WTC11 (cell line): ENCODE measurements at regions not wholly inside any gene's neighbourhood (a gene's known extent, or its start where the extent isn't known, plus 50 kb on each side); places are given as distances from the start of the nearest gene placed in this dataset.

Experiments
- ATAC-seq: fragments of 200-7000 bp; cut with Tn5 transposase; 2 replicates; pipeline ENCODE4 v1.10.0; 2021; ENCODE audit warnings: mild to moderate bottlenecking, moderate library complexity
- CTCF ChIA-PET: fragments of 300-600 bp; sonication (Branson Sonifier 250); formaldehyde crosslinking; loops from one replicate; lab custom pipeline; 2021; ENCODE audit warnings: antibody characterized with exemption; lab: Charles Lee
- POLR2A ChIA-PET: fragments of 350-600 bp; sonication (Branson Sonifier 250); formaldehyde crosslinking; loops from one replicate; lab custom pipeline; 2021; ENCODE audit warnings: antibody characterized with exemption; lab: Charles Lee
- DNase-seq: peaks from one replicate; pipeline ENCODE4 v3.0.0; 2021; ENCODE audit warnings: low spot score
- H3K27ac Mint-ChIP-seq: 2 replicates; pipeline ENCODE4 v1.8.0; 2021; ENCODE audit warnings: mixed read lengths
- H3K27me3 Mint-ChIP-seq: 2 replicates; pipeline ENCODE4 v1.8.0; 2021; ENCODE audit warnings: low read depth, mild to moderate bottlenecking, moderate library complexity, mixed read lengths
- H3K36me3 Mint-ChIP-seq: 2 replicates; pipeline ENCODE4 v1.8.0; 2021; ENCODE audit warnings: mixed read lengths
- H3K4me1 Mint-ChIP-seq: 2 replicates; pipeline ENCODE4 v1.8.0; 2022; ENCODE audit warnings: mixed read lengths
- H3K4me3 Mint-ChIP-seq: 2 replicates; pipeline ENCODE4 v1.8.0; 2021; ENCODE audit warnings: mild to moderate bottlenecking, moderate library complexity, mixed read lengths
- H3K9me3 Mint-ChIP-seq: 2 replicates; pipeline ENCODE4 v1.8.0; 2021; ENCODE audit warnings: mixed read lengths
- ATF1 ChIP-seq: sonication (generic); formaldehyde crosslinking; IDR thresholded peaks from 2 replicates; pipeline ENCODE4 v1.8.1; 2023; ENCODE audit warnings: mild to moderate bottlenecking, moderate library complexity, missing genetic modification reagents
- CBFB ChIP-seq: sonication (generic); formaldehyde crosslinking; IDR thresholded peaks from 2 replicates; pipeline ENCODE4 v1.8.1; 2022; ENCODE audit warnings: mild to moderate bottlenecking, low read depth, missing genetic modification reagents
- CREB1 ChIP-seq: sonication (generic); formaldehyde crosslinking; IDR thresholded peaks from 2 replicates; pipeline ENCODE4 v1.8.0; 2023; ENCODE audit warnings: mild to moderate bottlenecking, missing genetic modification reagents
- CREM ChIP-seq: sonication (generic); formaldehyde crosslinking; IDR thresholded peaks from 2 replicates; pipeline ENCODE4 v1.8.1; 2022; ENCODE audit warnings: mild to moderate bottlenecking, missing genetic modification reagents, moderate library complexity
- EMX1 ChIP-seq: fragments of 250-450 bp; sonication (Bioruptor Pico); IDR thresholded peaks from 2 replicates; pipeline ENCODE4 v1.8.0; 2021; ENCODE audit warnings: mild to moderate bottlenecking
- ESRRA ChIP-seq: sonication (generic); formaldehyde crosslinking; IDR thresholded peaks from 2 replicates; pipeline ENCODE4 v1.8.1; 2022; ENCODE audit warnings: mild to moderate bottlenecking, missing genetic modification reagents, borderline replicate concordance
- FOXJ3 ChIP-seq: sonication (generic); formaldehyde crosslinking; IDR thresholded peaks from 2 replicates; pipeline ENCODE4 v1.9.0; 2021; ENCODE audit warnings: missing genetic modification reagents, mild to moderate bottlenecking, borderline replicate concordance
- FOXP1 ChIP-seq: sonication (generic); formaldehyde crosslinking; IDR thresholded peaks from 2 replicates; pipeline ENCODE4 v1.8.0; 2022; ENCODE audit warnings: missing genetic modification reagents, mild to moderate bottlenecking, moderate library complexity, borderline replicate concordance
- IRF1 ChIP-seq: sonication (generic); formaldehyde crosslinking; IDR thresholded peaks from 2 replicates; pipeline ENCODE4 v1.8.0; 2023; ENCODE audit warnings: missing genetic modification reagents
- NR1H2 ChIP-seq: sonication (generic); formaldehyde crosslinking; IDR thresholded peaks from 2 replicates; pipeline ENCODE4 v1.9.0; 2021; ENCODE audit warnings: mild to moderate bottlenecking, moderate library complexity, missing genetic modification reagents
- NR2C2 ChIP-seq: sonication (generic); formaldehyde crosslinking; IDR thresholded peaks from 2 replicates; pipeline ENCODE4 v1.8.0; 2022; ENCODE audit warnings: mild to moderate bottlenecking, missing genetic modification reagents
- NR3C1 ChIP-seq: sonication (generic); formaldehyde crosslinking; conservative IDR thresholded peaks from 2 replicates; pipeline ENCODE4 v1.8.1; 2023; ENCODE audit warnings: low read depth, mild to moderate bottlenecking, missing genetic modification reagents
- PREB ChIP-seq: sonication (generic); formaldehyde crosslinking; IDR thresholded peaks from 2 replicates; pipeline ENCODE4 v1.8.1; 2022; ENCODE audit warnings: mild to moderate bottlenecking, missing genetic modification reagents, moderate library complexity, borderline replicate concordance
- SMAD3 ChIP-seq: sonication (generic); formaldehyde crosslinking; IDR thresholded peaks from 2 replicates; pipeline ENCODE4 v1.8.0; 2022; ENCODE audit warnings: missing genetic modification reagents, mild to moderate bottlenecking, borderline replicate concordance
- TEAD1 ChIP-seq: sonication (generic); formaldehyde crosslinking; IDR thresholded peaks from 2 replicates; pipeline ENCODE4 v1.8.0; 2022; ENCODE audit warnings: mild to moderate bottlenecking, missing genetic modification reagents
- ZBTB21 ChIP-seq: sonication (generic); formaldehyde crosslinking; IDR thresholded peaks from 2 replicates; pipeline ENCODE4 v1.8.1; 2023; ENCODE audit warnings: mild to moderate bottlenecking, missing genetic modification reagents, borderline replicate concordance
- ZNF138 ChIP-seq: sonication (generic); formaldehyde crosslinking; conservative IDR thresholded peaks from 2 replicates; pipeline ENCODE4 v1.8.1; 2022; ENCODE audit warnings: mild to moderate bottlenecking, moderate library complexity, missing genetic modification reagents
- ZNF219 ChIP-seq: sonication (generic); formaldehyde crosslinking; IDR thresholded peaks from 2 replicates; pipeline ENCODE4 v1.8.0; 2023; ENCODE audit warnings: missing genetic modification reagents, mild to moderate bottlenecking, borderline replicate concordance
- ZNF317 ChIP-seq: sonication (generic); formaldehyde crosslinking; IDR thresholded peaks from 2 replicates; pipeline ENCODE4 v1.8.1; 2023; ENCODE audit warnings: low read depth, mild to moderate bottlenecking, moderate library complexity, missing genetic modification reagents, borderline replicate concordance
- ZNF423 ChIP-seq: fragments of 250-450 bp; sonication (Bioruptor Pico); IDR thresholded peaks from 2 replicates; pipeline ENCODE4 v2.1.2; 2022; ENCODE audit warnings: mild to moderate bottlenecking, moderate library complexity
- ZNF512 ChIP-seq: sonication (generic); formaldehyde crosslinking; IDR thresholded peaks from 2 replicates; pipeline ENCODE4 v1.8.1; 2022; ENCODE audit warnings: missing genetic modification reagents, borderline replicate concordance
- TF ChIP-seq, protein P1 (sequence below): sonication (generic); formaldehyde crosslinking; IDR thresholded peaks from 2 replicates; pipeline ENCODE4 v1.8.0; 2022; ENCODE audit warnings: mild to moderate bottlenecking, missing genetic modification reagents
- TF ChIP-seq, protein P2 (sequence below): sonication (generic); formaldehyde crosslinking; IDR thresholded peaks from 2 replicates; pipeline ENCODE4 v1.8.1; 2023; ENCODE audit warnings: mild to moderate bottlenecking, missing genetic modification reagents, moderate library complexity
- TF ChIP-seq, protein P3 (sequence below): sonication (generic); formaldehyde crosslinking; IDR thresholded peaks from 2 replicates; pipeline ENCODE4 v1.8.1; 2022; ENCODE audit warnings: mild to moderate bottlenecking, moderate library complexity, missing genetic modification reagents
- TF ChIP-seq, protein P4 (sequence below): sonication (generic); formaldehyde crosslinking; conservative IDR thresholded peaks from 2 replicates; pipeline ENCODE4 v1.8.1; 2022; ENCODE audit warnings: mild to moderate bottlenecking, missing genetic modification reagents

DNA sequence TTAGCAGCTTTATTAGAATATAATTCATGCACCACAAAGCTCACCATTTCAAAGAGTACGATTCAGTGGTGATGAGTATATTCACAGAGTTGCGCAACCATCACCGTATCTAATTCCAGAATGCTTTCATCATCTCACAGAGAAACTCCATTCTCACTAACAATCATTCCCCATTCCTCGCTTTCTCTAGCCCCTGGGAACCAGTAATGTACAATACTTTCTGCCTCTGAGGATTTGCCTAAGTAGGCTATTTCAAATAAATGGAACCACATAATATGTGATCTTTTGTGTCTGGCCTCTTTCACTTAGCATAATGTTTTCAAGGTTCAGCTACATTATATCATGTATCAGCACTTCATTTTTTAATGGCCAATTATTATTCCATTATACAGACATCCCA, 145.1 kb upstream of the ADAMTS16 start:
- no peaks in the 10 kb centered on the region for H3K27me3 Mint-ChIP-seq
- H3K9me3 Mint-ChIP-seq: peaks cover 17% of the 10 kb centered on the region
- no peaks in the 10 kb centered on the region for H3K4me1 Mint-ChIP-seq
- H3K36me3 Mint-ChIP-seq: peaks cover 15% of the 10 kb centered on the region
- H3K27ac Mint-ChIP-seq: no peak overlapping the region
- TF ChIP-seq CREB1 (CRISPR knock-in tag) (no peak), NR1H2 (CRISPR knock-in tag) (no peak), ZBTB21 (CRISPR knock-in tag) (no peak), NR2C2 (CRISPR knock-in tag) (no peak), ZNF317 (CRISPR knock-in tag) (no peak), FOXP1 (CRISPR knock-in tag) (no peak), ZNF219 (no peak), SMAD3 (CRISPR knock-in tag) (no peak), CREM (CRISPR knock-in tag) (no peak), ZNF138 (CRISPR knock-in tag) (no peak), IRF1 (no peak), ZNF423 (no peak), ATF1 (no peak), TEAD1 (CRISPR knock-in tag) (no peak), ZNF512 (no peak), ESRRA (CRISPR knock-in tag) (no peak)
- TF ChIP-seq, protein P1, sequence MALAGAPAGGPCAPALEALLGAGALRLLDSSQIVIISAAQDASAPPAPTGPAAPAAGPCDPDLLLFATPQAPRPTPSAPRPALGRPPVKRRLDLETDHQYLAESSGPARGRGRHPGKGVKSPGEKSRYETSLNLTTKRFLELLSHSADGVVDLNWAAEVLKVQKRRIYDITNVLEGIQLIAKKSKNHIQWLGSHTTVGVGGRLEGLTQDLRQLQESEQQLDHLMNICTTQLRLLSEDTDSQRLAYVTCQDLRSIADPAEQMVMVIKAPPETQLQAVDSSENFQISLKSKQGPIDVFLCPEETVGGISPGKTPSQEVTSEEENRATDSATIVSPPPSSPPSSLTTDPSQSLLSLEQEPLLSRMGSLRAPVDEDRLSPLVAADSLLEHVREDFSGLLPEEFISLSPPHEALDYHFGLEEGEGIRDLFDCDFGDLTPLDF (CRISPR knock-in tag): no peak
- TF ChIP-seq, protein P2, sequence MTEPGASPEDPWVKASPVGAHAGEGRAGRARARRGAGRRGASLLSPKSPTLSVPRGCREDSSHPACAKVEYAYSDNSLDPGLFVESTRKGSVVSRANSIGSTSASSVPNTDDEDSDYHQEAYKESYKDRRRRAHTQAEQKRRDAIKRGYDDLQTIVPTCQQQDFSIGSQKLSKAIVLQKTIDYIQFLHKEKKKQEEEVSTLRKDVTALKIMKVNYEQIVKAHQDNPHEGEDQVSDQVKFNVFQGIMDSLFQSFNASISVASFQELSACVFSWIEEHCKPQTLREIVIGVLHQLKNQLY (CRISPR knock-in tag): no peak
- TF ChIP-seq, protein P3, sequence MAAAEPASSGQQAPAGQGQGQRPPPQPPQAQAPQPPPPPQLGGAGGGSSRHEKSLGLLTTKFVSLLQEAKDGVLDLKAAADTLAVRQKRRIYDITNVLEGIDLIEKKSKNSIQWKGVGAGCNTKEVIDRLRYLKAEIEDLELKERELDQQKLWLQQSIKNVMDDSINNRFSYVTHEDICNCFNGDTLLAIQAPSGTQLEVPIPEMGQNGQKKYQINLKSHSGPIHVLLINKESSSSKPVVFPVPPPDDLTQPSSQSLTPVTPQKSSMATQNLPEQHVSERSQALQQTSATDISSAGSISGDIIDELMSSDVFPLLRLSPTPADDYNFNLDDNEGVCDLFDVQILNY (CRISPR knock-in tag): no peak
- DNase-seq: no peak
- ChIA-PET CTCF (no interaction called here), POLR2A (no interaction called here)
- ATAC-seq: no peak
- H3K4me3 Mint-ChIP-seq: no peak overlapping the region

GRCh38 chr5:5005353-5005752, 134.8 kb upstream of the ADAMTS16 start:
- Mint-ChIP-seq H3K4me3 (no peak overlapping the region), H3K4me1 (0 out of 2 replicates have a peak, but pooled peaks cover 2% of the 10 kb centered on the region), H3K27ac (no peak overlapping the region), H3K9me3 (peaks cover 6% of the 10 kb centered on the region), H3K27me3 (peaks cover 2% of the 10 kb centered on the region), H3K36me3 (peaks cover 2% of the 10 kb centered on the region)
- TF ChIP-seq ATF1 (no peak), ZNF512 (no peak), NR3C1 (no peak), FOXJ3 (CRISPR knock-in tag) (no peak), EMX1 (no peak), PREB (no peak), CBFB (CRISPR knock-in tag) (no peak)
- TF ChIP-seq, protein P3 (CRISPR knock-in tag): no peak
- TF ChIP-seq, protein P4, sequence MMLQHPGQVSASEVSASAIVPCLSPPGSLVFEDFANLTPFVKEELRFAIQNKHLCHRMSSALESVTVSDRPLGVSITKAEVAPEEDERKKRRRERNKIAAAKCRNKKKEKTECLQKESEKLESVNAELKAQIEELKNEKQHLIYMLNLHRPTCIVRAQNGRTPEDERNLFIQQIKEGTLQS: no peak
- CTCF ChIA-PET: no interaction called here
- DNase-seq: no peak
- ATAC-seq: no peak
- POLR2A ChIA-PET: no interaction called here
